Osteoblast (primary cell): ENCODE measurements at regions not wholly inside any gene's neighbourhood (a gene's known extent, or its start where the extent isn't known, plus 50 kb on each side); places are given as distances from the start of the nearest gene placed in this dataset.

ENCODE experiments used
- DNase-seq: peaks from one replicate; pipeline ENCODE4 v3.0.0; 2011; ENCODE audit warnings: low spot score, mixed read lengths; ENCODE audit not compliant: insufficient read length; ENCODE audit errors: missing footprints
- H2AFZ ChIP-seq: 2 replicates; pipeline ENCODE4 v1.6.0; 2011; ENCODE audit warnings: mild to moderate bottlenecking, low read length
- H3K27ac ChIP-seq: 2 replicates; pipeline ENCODE4 v1.5.1; 2011; ENCODE audit warnings: mild to moderate bottlenecking, low read depth, low read length, moderate library complexity
- H3K27me3 ChIP-seq: 2 replicates; pipeline ENCODE4 v1.6.0; 2012; ENCODE audit warnings: mild to moderate bottlenecking, control low read depth, inconsistent platforms, low read length, moderate library complexity; ENCODE audit not compliant: insufficient read depth
- H3K36me3 ChIP-seq: 2 replicates; pipeline ENCODE4 v1.5.1; 2011; ENCODE audit warnings: mild to moderate bottlenecking, low read length, control low read depth, moderate library complexity; ENCODE audit not compliant: insufficient read depth
- H3K4me1 ChIP-seq: 2 replicates; pipeline ENCODE4 v1.5.1; 2011; ENCODE audit warnings: mild to moderate bottlenecking, low read length, control low read depth, moderate library complexity; ENCODE audit not compliant: insufficient read depth
- H3K4me2 ChIP-seq: 2 replicates; pipeline ENCODE4 v1.6.0; 2011; ENCODE audit warnings: mild to moderate bottlenecking, low read length; ENCODE audit not compliant: insufficient read depth
- H3K4me3 ChIP-seq: fragments of 200-600 bp; sonication (generic); 3 replicates; pipeline ENCODE4 v1.5.1; 2012; ENCODE audit warnings: mild to moderate bottlenecking, low read length, inconsistent platforms; ENCODE audit not compliant: insufficient read depth
- H3K79me2 ChIP-seq: 2 replicates; pipeline ENCODE4 v1.6.0; 2012; ENCODE audit warnings: mild to moderate bottlenecking, low read length, control low read depth, inconsistent platforms; ENCODE audit not compliant: insufficient read depth
- H3K9me3 ChIP-seq: 2 replicates; pipeline ENCODE4 v1.5.1; 2011; ENCODE audit warnings: low read depth, low read length, control low read depth
- H4K20me1 ChIP-seq: 2 replicates; pipeline ENCODE4 v1.6.0; 2012; ENCODE audit warnings: mild to moderate bottlenecking, low read length, control low read depth; ENCODE audit not compliant: insufficient read depth
- CTCF ChIP-seq: IDR thresholded peaks from 2 replicates; pipeline ENCODE4 v1.5.1; 2011; ENCODE audit warnings: mild to moderate bottlenecking, low read depth, low read length, moderate library complexity; ENCODE audit errors: extremely low read depth

DNA sequence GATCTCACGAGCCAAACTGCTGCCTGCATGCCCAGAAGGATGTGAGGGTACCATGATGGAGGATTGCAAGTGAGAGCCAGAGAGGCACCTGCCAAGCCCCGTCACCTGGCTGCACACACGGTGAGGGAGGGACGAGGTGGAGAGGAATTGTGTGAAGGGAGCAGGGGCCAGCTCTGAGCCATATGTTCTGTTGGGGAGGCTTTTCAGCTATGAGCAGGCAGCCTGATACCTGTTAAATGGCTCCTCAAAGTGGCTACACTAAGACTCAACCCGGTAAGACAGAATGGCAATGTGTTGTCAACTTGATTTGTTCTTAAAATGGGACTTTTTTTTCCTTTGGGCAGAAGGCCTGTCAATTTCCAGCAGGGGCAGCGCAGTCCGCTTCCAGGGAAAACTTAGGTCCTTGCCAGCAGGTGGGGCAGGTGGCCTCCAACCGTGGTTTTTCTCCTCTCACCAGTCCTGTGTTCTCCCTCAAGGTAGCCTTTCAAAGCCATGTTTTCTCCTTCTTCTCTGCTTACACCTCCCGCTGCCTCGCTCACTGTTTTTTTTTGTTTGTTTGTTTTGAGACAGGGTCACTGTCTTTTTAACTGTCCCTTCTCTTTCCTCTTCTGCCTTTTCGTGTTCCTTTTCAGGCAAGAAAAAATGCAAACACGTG is 57.7 kb upstream of the ZNRF2 start:
- no peak overlapping the region for H3K4me3 ChIP-seq
- H3K79me2 ChIP-seq, result no peaks in the 10 kb centered on the region
- peaks cover 25% of the 10 kb centered on the region for H3K4me1 ChIP-seq
- peaks cover 10% of the 10 kb centered on the region for H3K27me3 ChIP-seq
- H2AFZ ChIP-seq, result no peak overlapping the region
- DNase-seq, result no peak
- no peaks in the 10 kb centered on the region for H3K9me3 ChIP-seq
- H3K36me3 ChIP-seq, result no peaks in the 10 kb centered on the region
- no peak for TF ChIP-seq CTCF
- no peaks in the 10 kb centered on the region for H4K20me1 ChIP-seq
- H3K27ac ChIP-seq, result no peak overlapping the region
- no peak overlapping the region for H3K4me2 ChIP-seq

DNA sequence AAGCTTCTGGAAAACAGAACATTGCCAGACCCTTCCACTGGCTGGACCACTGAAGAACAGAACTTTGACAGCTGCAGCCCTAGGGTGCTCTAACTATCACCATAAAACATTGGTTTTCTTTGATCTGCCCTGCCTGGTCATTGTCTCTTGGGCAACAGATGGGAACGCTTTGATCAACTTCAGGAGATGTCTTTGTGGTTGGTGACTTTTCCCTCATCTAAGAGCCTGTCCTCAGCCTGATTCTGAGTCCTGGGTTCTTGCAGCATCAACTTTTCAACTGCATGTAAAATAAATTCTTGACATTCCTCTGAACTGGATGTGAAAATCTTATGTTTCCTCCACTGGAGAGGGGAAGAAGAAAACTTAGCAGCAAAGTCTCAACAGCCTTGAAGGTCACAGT is 53.1 kb upstream of the ZNRF2 start:
- Histone ChIP-seq H3K36me3 (no peaks in the 10 kb centered on the region), H3K4me1 (peaks cover 3% of the 10 kb centered on the region), H3K79me2 (no peaks in the 10 kb centered on the region), H3K4me2 (no peak overlapping the region), H3K27ac (no peak overlapping the region), H3K27me3 (peaks cover 10% of the 10 kb centered on the region), H3K9me3 (no peaks in the 10 kb centered on the region), H2AFZ (no peak overlapping the region), H3K4me3 (no peak overlapping the region), H4K20me1 (no peaks in the 10 kb centered on the region)
- TF ChIP-seq CTCF, result no peak
- no peak for DNase-seq

DNA sequence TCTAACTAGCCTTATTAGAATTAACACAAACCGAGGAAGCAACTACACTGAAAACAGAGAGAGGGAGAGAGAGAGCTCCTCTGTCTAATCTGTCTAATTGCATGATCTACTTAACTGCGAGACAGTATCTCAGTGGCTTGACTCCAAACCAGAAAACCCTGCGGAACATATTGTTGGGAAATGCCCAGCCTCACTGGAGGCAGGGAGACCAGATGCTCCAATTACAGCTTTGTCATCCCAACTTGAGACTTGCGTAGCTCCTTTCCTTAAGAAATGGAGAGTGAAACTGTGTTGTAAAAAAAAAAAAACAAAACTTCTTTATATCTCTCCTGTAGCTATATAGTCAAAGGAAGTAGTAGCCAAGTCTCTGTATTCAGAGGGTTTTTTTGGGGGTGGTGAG is 52.0 kb upstream of the ZNRF2 start:
- no peaks in the 10 kb centered on the region for H3K79me2 ChIP-seq
- no peak overlapping the region for H3K4me2 ChIP-seq
- H2AFZ ChIP-seq, result no peak overlapping the region
- no peaks in the 10 kb centered on the region for H4K20me1 ChIP-seq
- DNase-seq, result no peak
- no peak for TF ChIP-seq CTCF
- no peak overlapping the region for H3K27ac ChIP-seq
- no peaks in the 10 kb centered on the region for H3K4me1 ChIP-seq
- no peaks in the 10 kb centered on the region for H3K9me3 ChIP-seq
- no peak overlapping the region for H3K4me3 ChIP-seq
- H3K36me3 ChIP-seq, result no peaks in the 10 kb centered on the region
- peaks cover 13% of the 10 kb centered on the region for H3K27me3 ChIP-seq
